Activated effector memory CD4-positive, alpha-beta T cell treated with anti-CD3 and anti-CD28 coated beads, Interleukin-2, amount 50 U/mL, for 16 hours (primary cell): ENCODE measurements at regions not wholly inside any gene's neighbourhood (a gene's known extent, or its start where the extent isn't known, plus 50 kb on each side); places are given as distances from the start of the nearest gene placed in this dataset.
"Not testable (repeated sequence)": the region's sequence is repeated elsewhere in the genome, so short reads cannot be mapped to it uniquely, and the experiment has no call there.

ENCODE experiments used
- DNase-seq: peaks from one replicate; pipeline ENCODE4 v3.0.0-alpha.2; 2020

GRCh38 chrX:1779626-1780025, 164.8 kb downstream of the ASMT start:
- DNase-seq: no peak

GRCh38 chrX:1781766-1782165, 166.9 kb downstream of the ASMT start:
- DNase-seq: no peak

GRCh38 chrX:1784773-1785172, 169.9 kb downstream of the ASMT start:
- DNase-seq: no peak

- no peak for DNase-seq
These were observed 173.5 kb downstream of the ASMT start for GRCh38 chrX:1788300-1788911.

- no peak for DNase-seq
These were observed 177.8 kb downstream of the ASMT start for GRCh38 chrX:1792636-1793035.

GRCh38 chrX:1794586-1794985, 179.7 kb downstream of the ASMT start:
- no peak for DNase-seq

GRCh38 chrX:1802912-1803311, 188.1 kb downstream of the ASMT start:
- no peak for DNase-seq

- no peak for DNase-seq
These were observed 188.9 kb downstream of the ASMT start for GRCh38 chrX:1803741-1804140.

GRCh38 chrX:1807301-1807731, 192.5 kb downstream of the ASMT start:
- no peak for DNase-seq

GRCh38 chrX:1809581-1809980, 194.7 kb downstream of the ASMT start:
- no peak for DNase-seq

- no peak for DNase-seq
These were observed 198.9 kb downstream of the ASMT start for GRCh38 chrX:1813809-1814208.

GRCh38 chrX:1815456-1816175, 200.8 kb downstream of the ASMT start:
- DNase-seq: no peak

- not testable (repeated sequence) for DNase-seq
These were observed 201.6 kb downstream of the ASMT start for GRCh38 chrX:1816387-1816982.

GRCh38 chrX:1821846-1822245, 207.0 kb downstream of the ASMT start:
- no peak for DNase-seq

GRCh38 chrX:1824855-1825254, 210.0 kb downstream of the ASMT start:
- DNase-seq: no peak

- no peak for DNase-seq
These were observed 218.9 kb downstream of the ASMT start for GRCh38 chrX:1833656-1834360.

GRCh38 chrX:1835056-1835455, 220.2 kb downstream of the ASMT start:
- DNase-seq: no peak

GRCh38 chrX:1836683-1837082, 221.8 kb downstream of the ASMT start:
- DNase-seq: no peak

GRCh38 chrX:1841746-1842145, 226.9 kb downstream of the ASMT start:
- DNase-seq: no peak

- DNase-seq: peak; percentile 2
These were observed 232.1 kb downstream of the ASMT start for GRCh38 chrX:1847000-1847399.

GRCh38 chrX:1847790-1848189, 232.9 kb downstream of the ASMT start:
- DNase-seq: not testable (repeated sequence)

- peak; percentile 37 for DNase-seq
These were observed 236.7 kb downstream of the ASMT start for GRCh38 chrX:1851527-1851926.

- no peak for DNase-seq
These were observed 237.2 kb downstream of the ASMT start for GRCh38 chrX:1852082-1852481.

GRCh38 chrX:1853447-1853846, 238.6 kb downstream of the ASMT start:
- no peak for DNase-seq
